ENCODE measurements at regions not wholly inside any gene's neighbourhood (a gene's known extent, or its start where the extent isn't known, plus 50 kb on each side); places are given as distances from the start of the nearest gene placed in this dataset.

GRCh38 chr3:152555666-152556291, 279.2 kb upstream of the P2RY1 start:
- no peak for TF ChIP-seq CTCF (IDR thresholded peaks at IDR 0.05; ENCODE audit: low read depth, low read length, poor library complexity, severe bottlenecking)
- no peak for TF ChIP-seq EZH2phosphoT487 (IDR thresholded peaks at IDR 0.05; ENCODE audit: borderline replicate concordance, low read length)
